Liver (tissue), 3 donors: ENCODE measurements at regions not wholly inside any gene's neighbourhood (a gene's known extent, or its start where the extent isn't known, plus 50 kb on each side); places are given as distances from the start of the nearest gene placed in this dataset.

ENCODE experiments used
- CTCF ChIP-seq: fragments of 150-350 bp; IDR thresholded peaks from 2 replicates; pipeline ENCODE4 v1.5.1; 2017; ENCODE audit warnings: improper control_type of control experiment, low read depth, low read length; ENCODE audit not compliant: missing input control
- FOXA1 ChIP-seq: IDR thresholded peaks from 2 replicates; pipeline ENCODE4 v1.6.1; 2016; ENCODE audit warnings: antibody characterized with exemption
- GABPA ChIP-seq, 2 donors: IDR thresholded peaks in 1 of 2; conservative IDR thresholded peaks in 1 of 2; 2 replicates each; pipeline ENCODE4 v1.6.1; 2016; ENCODE audit warnings: antibody characterized with exemption in 2 of 2, mild to moderate bottlenecking in 1 of 2, moderate library complexity in 1 of 2
- JUND ChIP-seq, 2 donors: IDR thresholded peaks; 2 replicates each; pipeline ENCODE4 v1.6.1; 2016; ENCODE audit warnings: antibody characterized with exemption in 2 of 2
- RXRA ChIP-seq, 2 donors: IDR thresholded peaks; 2 replicates each; pipeline ENCODE4 v1.6.1; 2017 to 2018; ENCODE audit warnings: antibody characterized with exemption in 2 of 2, mild to moderate bottlenecking in 1 of 2
- YY1 ChIP-seq: IDR thresholded peaks from 2 replicates; pipeline ENCODE4 v1.6.1; 2016; ENCODE audit warnings: antibody characterized with exemption, mild to moderate bottlenecking
- ZBTB33 ChIP-seq: IDR thresholded peaks from 2 replicates; pipeline ENCODE4 v1.6.1; 2016; ENCODE audit warnings: antibody characterized with exemption
- donor health status: healthy.
- donor health status: healthy.

GRCh38 chrX:35406386-35406785, 391.8 kb upstream of the MAGEB16 start:
- no peak for TF ChIP-seq CTCF
- no peak for TF ChIP-seq JUND (IDR thresholded peaks at IDR 0.05)
- no peak for TF ChIP-seq FOXA1
- TF ChIP-seq RXRA (IDR thresholded peaks at IDR 0.05), result no peak
- TF ChIP-seq YY1, result no peak
- no peak for TF ChIP-seq ZBTB33
- no peak for TF ChIP-seq GABPA (IDR thresholded peaks at IDR 0.05 in 1 of 2, conservative IDR thresholded peaks at IDR 0.05 in 1 of 2)
